ENCODE measurements at regions not wholly inside any gene's neighbourhood (a gene's known extent, or its start where the extent isn't known, plus 50 kb on each side); places are given as distances from the start of the nearest gene placed in this dataset.

DNA sequence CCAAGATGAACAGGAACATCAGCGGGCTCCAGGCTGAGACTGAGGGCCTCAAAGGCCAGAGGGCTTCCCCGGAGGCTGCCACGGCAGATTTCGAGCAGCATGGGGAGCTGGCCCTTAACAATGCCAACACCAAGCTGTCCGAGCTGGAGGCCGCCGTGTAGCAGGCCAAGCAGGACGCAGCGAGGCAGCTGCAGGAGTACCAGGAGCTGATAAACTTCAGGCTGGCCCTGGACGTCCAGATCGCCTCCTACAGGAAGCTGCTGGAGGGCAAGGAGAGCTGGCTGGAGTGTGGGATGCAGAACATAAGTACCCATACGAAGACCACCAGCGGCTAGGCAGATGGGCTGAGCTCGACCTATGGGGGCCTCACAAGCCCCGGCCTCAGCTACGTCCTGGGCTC, 823.4 kb upstream of the NEGR1 start:
- no peak for TF ChIP-seq ISL1 (CRISPR knock-in tag; IDR thresholded peaks at IDR 0.05)
- TF ChIP-seq, protein P1, sequence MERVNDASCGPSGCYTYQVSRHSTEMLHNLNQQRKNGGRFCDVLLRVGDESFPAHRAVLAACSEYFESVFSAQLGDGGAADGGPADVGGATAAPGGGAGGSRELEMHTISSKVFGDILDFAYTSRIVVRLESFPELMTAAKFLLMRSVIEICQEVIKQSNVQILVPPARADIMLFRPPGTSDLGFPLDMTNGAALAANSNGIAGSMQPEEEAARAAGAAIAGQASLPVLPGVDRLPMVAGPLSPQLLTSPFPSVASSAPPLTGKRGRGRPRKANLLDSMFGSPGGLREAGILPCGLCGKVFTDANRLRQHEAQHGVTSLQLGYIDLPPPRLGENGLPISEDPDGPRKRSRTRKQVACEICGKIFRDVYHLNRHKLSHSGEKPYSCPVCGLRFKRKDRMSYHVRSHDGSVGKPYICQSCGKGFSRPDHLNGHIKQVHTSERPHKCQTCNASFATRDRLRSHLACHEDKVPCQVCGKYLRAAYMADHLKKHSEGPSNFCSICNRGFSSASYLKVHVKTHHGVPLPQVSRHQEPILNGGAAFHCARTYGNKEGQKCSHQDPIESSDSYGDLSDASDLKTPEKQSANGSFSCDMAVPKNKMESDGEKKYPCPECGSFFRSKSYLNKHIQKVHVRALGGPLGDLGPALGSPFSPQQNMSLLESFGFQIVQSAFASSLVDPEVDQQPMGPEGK (CRISPR knock-in tag; IDR thresholded peaks at IDR 0.05; ENCODE audit: borderline replicate concordance): no peak
- no peak for TF ChIP-seq GLIS3 (CRISPR knock-in tag; IDR thresholded peaks at IDR 0.05)
- TF ChIP-seq, protein P2, sequence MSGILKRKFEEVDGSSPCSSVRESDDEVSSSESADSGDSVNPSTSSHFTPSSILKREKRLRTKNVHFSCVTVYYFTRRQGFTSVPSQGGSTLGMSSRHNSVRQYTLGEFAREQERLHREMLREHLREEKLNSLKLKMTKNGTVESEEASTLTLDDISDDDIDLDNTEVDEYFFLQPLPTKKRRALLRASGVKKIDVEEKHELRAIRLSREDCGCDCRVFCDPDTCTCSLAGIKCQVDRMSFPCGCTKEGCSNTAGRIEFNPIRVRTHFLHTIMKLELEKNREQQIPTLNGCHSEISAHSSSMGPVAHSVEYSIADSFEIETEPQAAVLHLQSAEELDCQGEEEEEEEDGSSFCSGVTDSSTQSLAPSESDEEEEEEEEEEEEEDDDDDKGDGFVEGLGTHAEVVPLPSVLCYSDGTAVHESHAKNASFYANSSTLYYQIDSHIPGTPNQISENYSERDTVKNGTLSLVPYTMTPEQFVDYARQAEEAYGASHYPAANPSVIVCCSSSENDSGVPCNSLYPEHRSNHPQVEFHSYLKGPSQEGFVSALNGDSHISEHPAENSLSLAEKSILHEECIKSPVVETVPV (CRISPR knock-in tag; IDR thresholded peaks at IDR 0.05): no peak
- ATAC-seq: no peak

DNA sequence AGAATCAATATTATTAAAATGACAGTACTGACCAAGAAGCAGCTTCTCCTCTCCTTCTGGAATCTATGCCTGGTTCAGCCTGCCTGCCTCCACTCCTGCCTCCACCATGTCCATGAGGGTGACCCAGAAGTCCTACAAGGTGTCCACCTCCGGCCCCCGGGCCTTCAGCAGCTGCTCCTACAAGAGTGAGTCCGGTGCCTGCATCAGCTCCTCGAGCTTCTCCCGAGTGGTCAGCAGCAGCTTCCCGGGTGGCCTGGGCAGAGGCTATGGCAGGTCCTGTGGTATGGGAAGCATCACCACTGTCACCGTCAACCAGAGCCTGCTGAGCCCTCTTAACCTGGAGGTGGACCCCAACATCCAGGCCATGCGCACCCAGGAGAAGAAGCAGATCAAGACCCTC, 822.4 kb upstream of the NEGR1 start:
- no peak for ATAC-seq
- TF ChIP-seq BACH2 (CRISPR knock-in tag; IDR thresholded peaks at IDR 0.05; ENCODE audit: borderline replicate concordance) (no peak), ZC3H10 (CRISPR knock-in tag; IDR thresholded peaks at IDR 0.05) (no peak), ZFP30 (CRISPR knock-in tag; IDR thresholded peaks at IDR 0.05) (no peak), ISL1 (CRISPR knock-in tag; IDR thresholded peaks at IDR 0.05) (no peak), ZFP3 (CRISPR knock-in tag; IDR thresholded peaks at IDR 0.05) (no peak), ZNF8 (CRISPR knock-in tag; IDR thresholded peaks at IDR 0.05) (no peak), TOX (CRISPR knock-in tag; IDR thresholded peaks at IDR 0.05; ENCODE audit: borderline replicate concordance) (no peak), ZNF565 (CRISPR knock-in tag; conservative IDR thresholded peaks at IDR 0.05; ENCODE audit: low read depth) (no peak), SNAI2 (CRISPR knock-in tag; IDR thresholded peaks at IDR 0.05) (no peak), ZNF70 (CRISPR knock-in tag; IDR thresholded peaks at IDR 0.05) (no peak), GLIS3 (CRISPR knock-in tag; IDR thresholded peaks at IDR 0.05) (no peak), ESRRG (CRISPR knock-in tag; IDR thresholded peaks at IDR 0.05) (no peak), OSR1 (CRISPR knock-in tag; IDR thresholded peaks at IDR 0.05) (no peak), CSDC2 (CRISPR knock-in tag; IDR thresholded peaks at IDR 0.05) (no peak), PPARA (CRISPR knock-in tag; IDR thresholded peaks at IDR 0.05; ENCODE audit: borderline replicate concordance) (no peak)
- TF ChIP-seq, protein P3, sequence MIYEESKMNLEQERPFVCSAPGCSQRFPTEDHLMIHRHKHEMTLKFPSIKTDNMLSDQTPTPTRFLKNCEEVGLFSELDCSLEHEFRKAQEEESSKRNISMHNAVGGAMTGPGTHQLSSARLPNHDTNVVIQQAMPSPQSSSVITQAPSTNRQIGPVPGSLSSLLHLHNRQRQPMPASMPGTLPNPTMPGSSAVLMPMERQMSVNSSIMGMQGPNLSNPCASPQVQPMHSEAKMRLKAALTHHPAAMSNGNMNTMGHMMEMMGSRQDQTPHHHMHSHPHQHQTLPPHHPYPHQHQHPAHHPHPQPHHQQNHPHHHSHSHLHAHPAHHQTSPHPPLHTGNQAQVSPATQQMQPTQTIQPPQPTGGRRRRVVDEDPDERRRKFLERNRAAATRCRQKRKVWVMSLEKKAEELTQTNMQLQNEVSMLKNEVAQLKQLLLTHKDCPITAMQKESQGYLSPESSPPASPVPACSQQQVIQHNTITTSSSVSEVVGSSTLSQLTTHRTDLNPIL (CRISPR knock-in tag; IDR thresholded peaks at IDR 0.05; ENCODE audit: low read depth): no peak
- TF ChIP-seq, protein P1 (CRISPR knock-in tag; IDR thresholded peaks at IDR 0.05; ENCODE audit: borderline replicate concordance): no peak
- TF ChIP-seq, protein P2 (CRISPR knock-in tag; IDR thresholded peaks at IDR 0.05): no peak
- TF ChIP-seq, protein P4, sequence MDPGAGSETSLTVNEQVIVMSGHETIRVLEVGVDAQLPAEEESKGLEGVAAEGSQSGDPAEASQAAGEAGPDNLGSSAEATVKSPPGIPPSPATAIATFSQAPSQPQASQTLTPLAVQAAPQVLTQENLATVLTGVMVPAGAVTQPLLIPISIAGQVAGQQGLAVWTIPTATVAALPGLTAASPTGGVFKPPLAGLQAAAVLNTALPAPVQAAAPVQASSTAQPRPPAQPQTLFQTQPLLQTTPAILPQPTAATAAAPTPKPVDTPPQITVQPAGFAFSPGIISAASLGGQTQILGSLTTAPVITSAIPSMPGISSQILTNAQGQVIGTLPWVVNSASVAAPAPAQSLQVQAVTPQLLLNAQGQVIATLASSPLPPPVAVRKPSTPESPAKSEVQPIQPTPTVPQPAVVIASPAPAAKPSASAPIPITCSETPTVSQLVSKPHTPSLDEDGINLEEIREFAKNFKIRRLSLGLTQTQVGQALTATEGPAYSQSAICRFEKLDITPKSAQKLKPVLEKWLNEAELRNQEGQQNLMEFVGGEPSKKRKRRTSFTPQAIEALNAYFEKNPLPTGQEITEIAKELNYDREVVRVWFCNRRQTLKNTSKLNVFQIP (CRISPR knock-in tag; IDR thresholded peaks at IDR 0.05; ENCODE audit: borderline replicate concordance, low read depth): no peak

DNA sequence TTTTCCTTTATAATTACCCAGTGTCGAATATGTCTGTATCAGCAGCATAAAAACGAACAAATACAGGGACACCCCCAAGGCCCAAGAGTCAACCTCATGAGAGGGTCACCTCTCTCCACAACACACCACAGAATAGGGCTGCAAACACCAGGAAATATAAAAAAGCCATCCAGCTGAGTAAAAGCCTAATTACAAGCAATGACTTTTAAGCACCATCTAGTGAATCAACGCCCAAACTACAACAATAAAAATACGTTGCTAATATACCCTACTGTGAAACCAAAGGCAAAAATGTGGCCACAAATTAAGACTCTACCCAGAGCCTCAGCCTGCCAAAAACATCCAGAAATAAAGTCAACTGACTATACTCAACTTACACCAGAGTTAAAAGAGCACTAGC, 817.9 kb upstream of the NEGR1 start:
- ATAC-seq: no peak
- TF ChIP-seq, protein P1 (CRISPR knock-in tag; IDR thresholded peaks at IDR 0.05; ENCODE audit: borderline replicate concordance): no peak
- TF ChIP-seq ZFP3 (CRISPR knock-in tag; IDR thresholded peaks at IDR 0.05): no peak
- TF ChIP-seq CSDC2 (CRISPR knock-in tag; IDR thresholded peaks at IDR 0.05): no peak
- TF ChIP-seq, protein P3 (CRISPR knock-in tag; IDR thresholded peaks at IDR 0.05; ENCODE audit: low read depth): no peak
- TF ChIP-seq GLIS3 (CRISPR knock-in tag; IDR thresholded peaks at IDR 0.05): no peak
- no peak for TF ChIP-seq ARNTL (CRISPR knock-in tag; IDR thresholded peaks at IDR 0.05; ENCODE audit: borderline replicate concordance, low read depth)
- no peak for TF ChIP-seq ZC3H10 (CRISPR knock-in tag; IDR thresholded peaks at IDR 0.05)
- TF ChIP-seq ISL1 (CRISPR knock-in tag; IDR thresholded peaks at IDR 0.05): no peak
- TF ChIP-seq ZNF70 (CRISPR knock-in tag; IDR thresholded peaks at IDR 0.05): no peak
- TF ChIP-seq ESRRG (CRISPR knock-in tag; IDR thresholded peaks at IDR 0.05): no peak
- no peak for TF ChIP-seq SNAI2 (CRISPR knock-in tag; IDR thresholded peaks at IDR 0.05)
- TF ChIP-seq ZNF565 (CRISPR knock-in tag; conservative IDR thresholded peaks at IDR 0.05; ENCODE audit: low read depth): no peak
- TF ChIP-seq PPARA (CRISPR knock-in tag; IDR thresholded peaks at IDR 0.05; ENCODE audit: borderline replicate concordance): no peak
- TF ChIP-seq TCF4 (CRISPR knock-in tag; IDR thresholded peaks at IDR 0.05; ENCODE audit: borderline replicate concordance): no peak
- TF ChIP-seq ZFP30 (CRISPR knock-in tag; IDR thresholded peaks at IDR 0.05): no peak
- no peak for TF ChIP-seq ZNF8 (CRISPR knock-in tag; IDR thresholded peaks at IDR 0.05)
- TF ChIP-seq, protein P2 (CRISPR knock-in tag; IDR thresholded peaks at IDR 0.05): no peak
